RWPE2 (cell line): ENCODE measurements at regions not wholly inside any gene's neighbourhood (a gene's known extent, or its start where the extent isn't known, plus 50 kb on each side); places are given as distances from the start of the nearest gene placed in this dataset.
"Not testable (repeated sequence)": the region's sequence is repeated elsewhere in the genome, so short reads cannot be mapped to it uniquely, and the experiment has no call there.

Experiments
- ATAC-seq: fragments of 200-7000 bp; cut with Tn5 transposase; 3 replicates; pipeline ENCODE4 v1.9.1; 2021; ENCODE audit warnings: low read depth
- DNase-seq: peaks from one replicate; pipeline ENCODE4 v3.0.0-alpha.2; 2020; ENCODE audit warnings: low spot score
- H3K27ac ChIP-seq: fragments of 450-650 bp; 2 replicates; pipeline ENCODE4 v1.5.1; 2017; ENCODE audit warnings: mild to moderate bottlenecking; ENCODE audit not compliant: poor library complexity, severe bottlenecking
- H3K27me3 ChIP-seq: fragments of 250-450 bp; sonication (Bioruptor Pico); 2 replicates; pipeline ENCODE4 v1.5.1; 2021; ENCODE audit warnings: mild to moderate bottlenecking, moderate library complexity; ENCODE audit not compliant: insufficient read depth, poor library complexity, severe bottlenecking
- H3K36me3 ChIP-seq: fragments of 250-450 bp; sonication (Bioruptor Pico); 2 replicates; pipeline ENCODE4 v1.5.1; 2020; ENCODE audit warnings: low read depth, mild to moderate bottlenecking, moderate library complexity
- H3K4me1 ChIP-seq: fragments of 250-450 bp; sonication (Bioruptor Pico); 2 replicates; pipeline ENCODE4 v1.5.1; 2021; ENCODE audit warnings: mild to moderate bottlenecking, moderate library complexity; ENCODE audit not compliant: insufficient read depth, poor library complexity, severe bottlenecking
- H3K4me3 ChIP-seq: fragments of 250-450 bp; sonication (Bioruptor Pico); 2 replicates; pipeline ENCODE4 v1.5.1; 2021; ENCODE audit warnings: mild to moderate bottlenecking, moderate library complexity; ENCODE audit not compliant: severe bottlenecking
- H3K9me3 ChIP-seq: fragments of 250-450 bp; sonication (Bioruptor Pico); 2 replicates; pipeline ENCODE4 v1.5.1; 2021; ENCODE audit warnings: mild to moderate bottlenecking, moderate library complexity; ENCODE audit not compliant: severe bottlenecking
- CTCF ChIP-seq: fragments of 450-650 bp; IDR thresholded peaks from one replicate; pipeline ENCODE4 v1.5.1; 2017; ENCODE audit warnings: mild to moderate bottlenecking, moderate library complexity; ENCODE audit not compliant: poor library complexity, severe bottlenecking

GRCh38 chr15:22258398-22259150 lies 178.2 kb downstream of the OR4M2 start:
- DNase-seq, result no peak
- Histone ChIP-seq H3K27me3 (no peaks in the 10 kb centered on the region), H3K36me3 (no peaks in the 10 kb centered on the region), H3K27ac (no peak overlapping the region), H3K4me3 (no peak overlapping the region), H3K9me3 (no peaks in the 10 kb centered on the region), H3K4me1 (no peaks in the 10 kb centered on the region)
- TF ChIP-seq CTCF, result no peak
- no peak for ATAC-seq

- not testable (repeated sequence) for H3K27me3 ChIP-seq, H3K4me1 ChIP-seq, H3K4me3 ChIP-seq, DNase-seq, ATAC-seq, H3K36me3 ChIP-seq, H3K9me3 ChIP-seq, H3K27ac ChIP-seq
Measured at GRCh38 chr15:22259151-22259750, 178.9 kb downstream of the OR4M2 start.

GRCh38 chr15:22259881-22260421 lies 179.6 kb downstream of the OR4M2 start:
- Histone ChIP-seq H3K36me3 (no peaks in the 10 kb centered on the region), H3K4me1 (peaks cover 1% of the 10 kb centered on the region), H3K9me3 (no peaks in the 10 kb centered on the region), H3K27me3 (no peaks in the 10 kb centered on the region), H3K4me3 (no peak overlapping the region), H3K27ac (no peak overlapping the region)
- no peak for DNase-seq
- no peak for ATAC-seq
- no peak for TF ChIP-seq CTCF

- Histone ChIP-seq H3K27me3 (no peaks in the 10 kb centered on the region), H3K27ac (no peak overlapping the region), H3K4me3 (no peak overlapping the region), H3K36me3 (no peaks in the 10 kb centered on the region), H3K4me1 (peaks cover 3% of the 10 kb centered on the region), H3K9me3 (no peaks in the 10 kb centered on the region)
- DNase-seq (no peak), ATAC-seq (no peak)
- no peak for TF ChIP-seq CTCF
Measured at GRCh38 chr15:22262613-22263020, 182.3 kb downstream of the OR4M2 start.

- no peak for DNase-seq
- Histone ChIP-seq H3K9me3 (no peaks in the 10 kb centered on the region), H3K27ac (no peak overlapping the region), H3K4me3 (no peak overlapping the region), H3K4me1 (peaks cover 3% of the 10 kb centered on the region), H3K36me3 (no peaks in the 10 kb centered on the region), H3K27me3 (no peaks in the 10 kb centered on the region)
- TF ChIP-seq CTCF, result no peak
- no peak for ATAC-seq
Measured at GRCh38 chr15:22263738-22264137, 183.4 kb downstream of the OR4M2 start.

GRCh38 chr15:22264272-22264671 lies 183.9 kb downstream of the OR4M2 start:
- not testable (repeated sequence) for H3K27me3 ChIP-seq, H3K36me3 ChIP-seq, H3K4me1 ChIP-seq, H3K4me3 ChIP-seq, DNase-seq, H3K9me3 ChIP-seq, ATAC-seq, H3K27ac ChIP-seq
